T47D (cell line): ENCODE measurements at regions not wholly inside any gene's neighbourhood (a gene's known extent, or its start where the extent isn't known, plus 50 kb on each side); places are given as distances from the start of the nearest gene placed in this dataset.

Source experiments
- DNase-seq, 2 experiments: peaks; one replicate each; pipeline versions ENCODE4 v3.0.0 to v3.0.0-alpha.2; 2011 to 2012; ENCODE audit warnings: low read depth in 1 of 2, low spot score in 1 of 2
- JUND ChIP-seq: IDR thresholded peaks from 2 replicates; pipeline ENCODE4 v1.6.1; 2012; ENCODE audit warnings: low read depth
- in situ Hi-C: cut with HindIII; loops from 2 replicates; pipeline ENCODE4 v1.10.0; 2016; ENCODE audit warnings: low sequenced_read_pairs, low pct_unique_long_range_greater_than_20kb

GRCh38 chr2:88826399-88826798 is 134.9 kb downstream of the RPIA start:
- no peak for TF ChIP-seq JUND
- no peak for DNase-seq
- in situ Hi-C loops, result no loop called here

- in situ Hi-C loops, result no loop called here
- no peak for TF ChIP-seq JUND
- DNase-seq, result no peak
Measured at GRCh38 chr2:88827821-88828220, 136.3 kb downstream of the RPIA start.

GRCh38 chr2:88828397-88829137 is 137.1 kb downstream of the RPIA start:
- TF ChIP-seq JUND, result no peak
- DNase-seq, result no peak
- in situ Hi-C loops, result no loop called here

GRCh38 chr2:88829607-88830463 is 138.4 kb downstream of the RPIA start:
- in situ Hi-C loops, result no loop called here
- DNase-seq, result no peak
- TF ChIP-seq JUND, result no peak

- no peak for TF ChIP-seq JUND
- in situ Hi-C loops, result no loop called here
- DNase-seq, result no peak
Measured at GRCh38 chr2:88831071-88831791, 139.8 kb downstream of the RPIA start.

GRCh38 chr2:88831792-88832248 is 140.3 kb downstream of the RPIA start:
- TF ChIP-seq JUND, result no peak
- in situ Hi-C loops, result no loop called here

GRCh38 chr2:88832311-88832991 is 141.0 kb downstream of the RPIA start:
- in situ Hi-C loops, result no loop called here
- DNase-seq, result no peak

More at GRCh38 chr2:88831792-88832248, 140.3 kb downstream of the RPIA start:
- DNase-seq, result peak in 1 of 2 experiments; percentile 10

GRCh38 chr2:88832992-88833389 is 141.5 kb downstream of the RPIA start:
- DNase-seq, result no peak
- in situ Hi-C loops, result no loop called here
- TF ChIP-seq JUND, result no peak

More at GRCh38 chr2:88832311-88832991, 141.0 kb downstream of the RPIA start:
- TF ChIP-seq JUND, result no peak

GRCh38 chr2:88834376-88834775 is 142.9 kb downstream of the RPIA start:
- in situ Hi-C loops, result no loop called here

GRCh38 chr2:88834866-88835265 is 143.4 kb downstream of the RPIA start:
- no peak for DNase-seq
- no peak for TF ChIP-seq JUND
- in situ Hi-C loops, result no loop called here

More at GRCh38 chr2:88834376-88834775, 142.9 kb downstream of the RPIA start:
- TF ChIP-seq JUND, result no peak
- no peak for DNase-seq

- DNase-seq, result no peak
- in situ Hi-C loops, result no loop called here
- no peak for TF ChIP-seq JUND
Measured at GRCh38 chr2:88835726-88836125, 144.3 kb downstream of the RPIA start.

- in situ Hi-C loops, result no loop called here
- DNase-seq, result no peak
- TF ChIP-seq JUND, result no peak
Measured at GRCh38 chr2:88836351-88836750, 144.9 kb downstream of the RPIA start.
